ENCODE measurements at regions not wholly inside any gene's neighbourhood (a gene's known extent, or its start where the extent isn't known, plus 50 kb on each side); places are given as distances from the start of the nearest gene placed in this dataset.

- no peak for TF ChIP-seq GABPA (IDR thresholded peaks at IDR 0.05; ENCODE audit: low read depth)
- TF ChIP-seq, protein P1, sequence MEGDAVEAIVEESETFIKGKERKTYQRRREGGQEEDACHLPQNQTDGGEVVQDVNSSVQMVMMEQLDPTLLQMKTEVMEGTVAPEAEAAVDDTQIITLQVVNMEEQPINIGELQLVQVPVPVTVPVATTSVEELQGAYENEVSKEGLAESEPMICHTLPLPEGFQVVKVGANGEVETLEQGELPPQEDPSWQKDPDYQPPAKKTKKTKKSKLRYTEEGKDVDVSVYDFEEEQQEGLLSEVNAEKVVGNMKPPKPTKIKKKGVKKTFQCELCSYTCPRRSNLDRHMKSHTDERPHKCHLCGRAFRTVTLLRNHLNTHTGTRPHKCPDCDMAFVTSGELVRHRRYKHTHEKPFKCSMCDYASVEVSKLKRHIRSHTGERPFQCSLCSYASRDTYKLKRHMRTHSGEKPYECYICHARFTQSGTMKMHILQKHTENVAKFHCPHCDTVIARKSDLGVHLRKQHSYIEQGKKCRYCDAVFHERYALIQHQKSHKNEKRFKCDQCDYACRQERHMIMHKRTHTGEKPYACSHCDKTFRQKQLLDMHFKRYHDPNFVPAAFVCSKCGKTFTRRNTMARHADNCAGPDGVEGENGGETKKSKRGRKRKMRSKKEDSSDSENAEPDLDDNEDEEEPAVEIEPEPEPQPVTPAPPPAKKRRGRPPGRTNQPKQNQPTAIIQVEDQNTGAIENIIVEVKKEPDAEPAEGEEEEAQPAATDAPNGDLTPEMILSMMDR (IDR thresholded peaks at IDR 0.05; ENCODE audit: insufficient read depth, low read length) = no peak
Measured at GRCh38 chr14:98602983-98603382, 669.0 kb downstream of the BCL11B start.
